Naive thymus-derived CD8-positive, alpha-beta T cell (primary cell): ENCODE measurements at regions not wholly inside any gene's neighbourhood (a gene's known extent, or its start where the extent isn't known, plus 50 kb on each side); places are given as distances from the start of the nearest gene placed in this dataset.
"Not testable (repeated sequence)": the region's sequence is repeated elsewhere in the genome, so short reads cannot be mapped to it uniquely, and the experiment has no call there.

Experiments
- ATAC-seq, 2 donors: fragments of 150-1000 bp; cut with Tn5 transposase in 1 of 2; sonication (Bioruptor Pico), chemical (Tn5 transposase) in 1 of 2; 1 replicate in 1 of 2; 2 replicates in 1 of 2; pipeline ENCODE4 v1.10.0; 2021; ENCODE audit warnings: mild to moderate bottlenecking in 2 of 2, moderate library complexity in 2 of 2
- POLR2A ChIA-PET: fragments of 350-600 bp; sonication (Branson Sonifier 250); formaldehyde crosslinking; loops from one replicate; lab custom pipeline; 2021; ENCODE audit warnings: antibody characterized with exemption; lab: Charles Lee
- DNase-seq, 10 donors: peaks; one replicate each; pipeline versions ENCODE4 v3.0.0 to v3.0.0-alpha.2; 2020 to 2022
- H3K27ac Mint-ChIP-seq, 10 donors: one replicate each; pipeline ENCODE4 v1.8.0; 2020 to 2022; ENCODE audit warnings: mild to moderate bottlenecking in 10 of 10, mixed read lengths in 10 of 10, moderate library complexity in 4 of 10, inconsistent platforms in 1 of 10
- H3K27me3 Mint-ChIP-seq, 5 donors: one replicate each; pipeline ENCODE4 v1.8.0; 2021 to 2022; ENCODE audit warnings: mixed read lengths in 5 of 5
- H3K36me3 Mint-ChIP-seq, 3 donors: one replicate each; pipeline ENCODE4 v1.8.0; 2020 to 2022; ENCODE audit warnings: mixed read lengths in 3 of 3, mild to moderate bottlenecking in 2 of 3, inconsistent platforms in 1 of 3
- H3K4me1 Mint-ChIP-seq, 4 donors: one replicate each; pipeline ENCODE4 v1.8.0; 2021 to 2022; ENCODE audit warnings: mixed read lengths in 4 of 4
- H3K4me3 Mint-ChIP-seq, 10 donors: one replicate each; pipeline ENCODE4 v1.8.0; 2020 to 2022; ENCODE audit warnings: mild to moderate bottlenecking in 10 of 10, mixed read lengths in 10 of 10, moderate library complexity in 6 of 10, inconsistent platforms in 1 of 10
- H3K9me3 Mint-ChIP-seq, 9 donors: one replicate each; pipeline ENCODE4 v1.8.0; 2020 to 2022; ENCODE audit warnings: mixed read lengths in 9 of 9, mild to moderate bottlenecking in 3 of 9, inconsistent platforms in 1 of 9, moderate library complexity in 1 of 9

- H3K4me3 Mint-ChIP-seq = no peak overlapping the region
- ATAC-seq = no peak
- H3K4me1 Mint-ChIP-seq = no peaks in the 10 kb centered on the region
- H3K36me3 Mint-ChIP-seq = no peaks in the 10 kb centered on the region
- H3K9me3 Mint-ChIP-seq = peaks cover 0 to 26% (median 5%) of the 10 kb centered on the region in 9 donors
- H3K27ac Mint-ChIP-seq = no peak overlapping the region
- no peaks in the 10 kb centered on the region for H3K27me3 Mint-ChIP-seq
- POLR2A ChIA-PET = no interaction called here
- no peak for DNase-seq
These were observed 162.7 kb upstream of the PDE4D start for GRCh38 chr5:60056191-60056590.

GRCh38 chr5:60055168-60055567 is 161.6 kb upstream of the PDE4D start:
- DNase-seq (no peak), ATAC-seq (no peak)
- Mint-ChIP-seq H3K36me3 (no peaks in the 10 kb centered on the region), H3K4me1 (no peaks in the 10 kb centered on the region), H3K27ac (no peak overlapping the region), H3K9me3 (peaks cover 0 to 33% (median 8%) of the 10 kb centered on the region in 9 donors), H3K4me3 (no peak overlapping the region), H3K27me3 (no peaks in the 10 kb centered on the region)
- POLR2A ChIA-PET = no interaction called here

GRCh38 chr5:60041996-60042664 is 148.6 kb upstream of the PDE4D start:
- H3K27ac Mint-ChIP-seq, H3K4me1 Mint-ChIP-seq, H3K36me3 Mint-ChIP-seq, H3K27me3 Mint-ChIP-seq, DNase-seq, H3K9me3 Mint-ChIP-seq, ATAC-seq, POLR2A ChIA-PET, H3K4me3 Mint-ChIP-seq: not testable (repeated sequence)

- DNase-seq, H3K27ac Mint-ChIP-seq, H3K9me3 Mint-ChIP-seq, POLR2A ChIA-PET, ATAC-seq, H3K27me3 Mint-ChIP-seq, H3K36me3 Mint-ChIP-seq, H3K4me3 Mint-ChIP-seq, H3K4me1 Mint-ChIP-seq: not testable (repeated sequence)
These were observed 148.0 kb upstream of the PDE4D start for GRCh38 chr5:60041508-60041907.

- no peaks in the 10 kb centered on the region for H3K4me1 Mint-ChIP-seq
- no peak overlapping the region for H3K27ac Mint-ChIP-seq
- H3K27me3 Mint-ChIP-seq = no peaks in the 10 kb centered on the region
- POLR2A ChIA-PET = no interaction called here
- ATAC-seq (no peak), DNase-seq (no peak)
- H3K4me3 Mint-ChIP-seq = no peak overlapping the region
- H3K9me3 Mint-ChIP-seq = peaks cover 0 to 4% (median 0%) of the 10 kb centered on the region in 9 donors
- no peaks in the 10 kb centered on the region for H3K36me3 Mint-ChIP-seq
These were observed 142.8 kb upstream of the PDE4D start for GRCh38 chr5:60036192-60036938.

GRCh38 chr5:60026161-60026560 is 132.6 kb upstream of the PDE4D start:
- Mint-ChIP-seq H3K27me3 (no peaks in the 10 kb centered on the region), H3K4me3 (no peak overlapping the region), H3K9me3 (peaks cover 0 to 12% (median 0%) of the 10 kb centered on the region in 9 donors), H3K36me3 (no peaks in the 10 kb centered on the region), H3K4me1 (no peaks in the 10 kb centered on the region), H3K27ac (no peak overlapping the region)
- POLR2A ChIA-PET = no interaction called here
- ATAC-seq (no peak), DNase-seq (no peak)

- DNase-seq (no peak), ATAC-seq (no peak)
- H3K4me1 Mint-ChIP-seq = no peaks in the 10 kb centered on the region
- H3K4me3 Mint-ChIP-seq = no peak overlapping the region
- no peak overlapping the region for H3K27ac Mint-ChIP-seq
- no peaks in the 10 kb centered on the region for H3K36me3 Mint-ChIP-seq
- H3K9me3 Mint-ChIP-seq = peaks cover 0 to 12% (median 0%) of the 10 kb centered on the region in 9 donors
- POLR2A ChIA-PET = no interaction called here
- no peaks in the 10 kb centered on the region for H3K27me3 Mint-ChIP-seq
These were observed 130.6 kb upstream of the PDE4D start for GRCh38 chr5:60024104-60024503.

DNA sequence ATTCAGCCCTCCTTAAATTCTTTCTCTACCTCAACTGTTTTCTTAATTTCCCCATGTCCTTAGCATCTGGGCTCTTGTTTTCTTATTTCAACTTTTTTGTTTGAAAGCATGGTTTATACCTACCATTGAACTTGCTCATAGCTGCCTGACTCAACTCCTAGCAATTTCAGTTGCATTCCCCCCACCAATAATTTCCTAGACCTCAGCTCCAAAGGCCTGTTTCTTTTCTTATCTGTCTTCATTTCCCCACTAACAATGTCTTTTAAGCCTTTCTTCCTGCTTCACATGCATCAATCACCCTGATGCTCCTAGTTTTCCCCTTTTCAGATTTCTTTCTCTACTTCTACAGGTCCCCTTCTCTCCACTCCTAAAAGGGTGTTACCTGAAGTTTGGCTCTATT is 129.7 kb upstream of the PDE4D start:
- Mint-ChIP-seq H3K4me1 (no peaks in the 10 kb centered on the region), H3K9me3 (peaks cover 0 to 18% (median 0%) of the 10 kb centered on the region in 9 donors), H3K4me3 (no peak overlapping the region), H3K27ac (no peak overlapping the region), H3K27me3 (no peaks in the 10 kb centered on the region), H3K36me3 (no peaks in the 10 kb centered on the region)
- POLR2A ChIA-PET = no interaction called here
- ATAC-seq = no peak
- DNase-seq = no peak

- peaks cover 0 to 21% (median 0%) of the 10 kb centered on the region in 9 donors for H3K9me3 Mint-ChIP-seq
- H3K27me3 Mint-ChIP-seq = no peaks in the 10 kb centered on the region
- POLR2A ChIA-PET = no interaction called here
- H3K4me3 Mint-ChIP-seq = no peak overlapping the region
- H3K4me1 Mint-ChIP-seq = no peaks in the 10 kb centered on the region
- DNase-seq (no peak), ATAC-seq (no peak)
- H3K36me3 Mint-ChIP-seq = no peaks in the 10 kb centered on the region
- H3K27ac Mint-ChIP-seq = peak overlapping the region in 1 of 10 donors; percentile 30
These were observed 126.9 kb upstream of the PDE4D start for GRCh38 chr5:60020457-60020856.

DNA sequence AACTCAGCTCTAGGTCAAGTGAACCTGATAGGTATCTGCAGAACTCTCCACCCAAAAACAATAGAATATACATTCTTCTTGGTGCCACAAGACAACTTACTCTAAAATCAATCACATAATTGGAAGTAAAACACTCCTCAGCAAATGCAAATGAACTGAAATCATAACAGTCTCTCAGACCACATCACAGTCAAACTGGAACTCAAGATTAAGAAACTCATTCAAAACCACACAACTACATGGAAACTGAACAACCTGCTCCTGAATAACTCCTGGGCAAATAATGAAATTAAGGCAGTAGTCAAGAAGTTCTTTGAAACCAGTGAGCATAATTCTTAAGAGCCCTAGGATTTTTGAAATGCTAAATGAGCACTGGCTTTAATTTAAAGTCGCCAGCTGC is 125.4 kb upstream of the PDE4D start:
- H3K4me3 Mint-ChIP-seq, H3K27me3 Mint-ChIP-seq, H3K36me3 Mint-ChIP-seq, H3K4me1 Mint-ChIP-seq, ATAC-seq, H3K27ac Mint-ChIP-seq, DNase-seq, POLR2A ChIA-PET: not testable (repeated sequence)
- H3K9me3 Mint-ChIP-seq = peaks cover 0 to 21% (median 2%) of the 10 kb centered on the region in 9 donors

GRCh38 chr5:60018091-60018490 is 124.6 kb upstream of the PDE4D start:
- POLR2A ChIA-PET = no interaction called here
- DNase-seq (no peak), ATAC-seq (no peak)
- Mint-ChIP-seq H3K4me1 (no peaks in the 10 kb centered on the region), H3K27ac (no peak overlapping the region), H3K4me3 (no peak overlapping the region), H3K27me3 (no peaks in the 10 kb centered on the region), H3K36me3 (no peaks in the 10 kb centered on the region), H3K9me3 (peaks cover 0 to 14% (median 2%) of the 10 kb centered on the region in 9 donors)

DNA sequence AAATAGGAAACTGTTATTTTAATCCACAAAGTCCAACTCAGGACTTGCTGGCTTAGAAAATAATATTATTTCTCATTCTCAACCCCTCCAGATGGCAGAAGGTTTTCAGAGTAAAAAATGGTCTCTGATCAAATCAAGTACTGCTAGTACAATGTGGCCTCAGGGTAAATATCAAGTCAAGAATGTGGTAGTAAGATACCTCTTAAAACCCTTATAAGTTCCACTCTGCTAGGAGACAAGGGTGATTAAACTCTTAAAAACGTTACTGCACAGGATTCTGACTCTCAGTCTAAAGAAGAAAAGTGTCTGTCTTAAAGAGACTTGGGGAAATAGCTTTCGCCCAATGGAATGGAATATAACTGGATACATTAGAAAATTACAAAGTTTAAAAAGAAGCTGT is 120.8 kb upstream of the PDE4D start:
- Mint-ChIP-seq H3K4me1 (no peaks in the 10 kb centered on the region), H3K36me3 (no peaks in the 10 kb centered on the region), H3K9me3 (peaks cover 0 to 9% (median 4%) of the 10 kb centered on the region in 9 donors), H3K4me3 (no peak overlapping the region), H3K27me3 (no peaks in the 10 kb centered on the region), H3K27ac (no peak overlapping the region)
- POLR2A ChIA-PET = no interaction called here
- ATAC-seq = no peak
- no peak for DNase-seq

GRCh38 chr5:60010853-60011252 is 117.3 kb upstream of the PDE4D start:
- no peaks in the 10 kb centered on the region for H3K36me3 Mint-ChIP-seq
- H3K4me3 Mint-ChIP-seq = no peak overlapping the region
- no peak for ATAC-seq
- H3K9me3 Mint-ChIP-seq = peaks cover 0 to 17% (median 1%) of the 10 kb centered on the region in 9 donors
- no peak for DNase-seq
- H3K27ac Mint-ChIP-seq = no peak overlapping the region
- no peaks in the 10 kb centered on the region for H3K27me3 Mint-ChIP-seq
- no peaks in the 10 kb centered on the region for H3K4me1 Mint-ChIP-seq
- POLR2A ChIA-PET = no interaction called here
